Endothelial cell of umbilical vein (primary cell): ENCODE measurements at regions not wholly inside any gene's neighbourhood (a gene's known extent, or its start where the extent isn't known, plus 50 kb on each side); places are given as distances from the start of the nearest gene placed in this dataset.

Source experiments
- CTCF ChIP-seq, 2 donors: IDR thresholded peaks; 1 replicate in 1 of 2; 2 replicates in 1 of 2; pipeline ENCODE4 v1.5.1; 2011; ENCODE audit warnings: low read length in 2 of 2, mild to moderate bottlenecking in 2 of 2, moderate library complexity in 2 of 2, control low read depth in 1 of 2, inconsistent platforms in 1 of 2, low read depth in 1 of 2; ENCODE audit not compliant: insufficient read depth in 1 of 2; ENCODE audit errors: extremely low read depth in 1 of 2
- EZH2 ChIP-seq: IDR thresholded peaks from 2 replicates; pipeline ENCODE4 v1.6.1; 2012; ENCODE audit warnings: borderline replicate concordance, low read depth, mild to moderate bottlenecking, moderate library complexity, low read length, inconsistent platforms; ENCODE audit not compliant: severe bottlenecking
- FOS ChIP-seq: IDR thresholded peaks from 2 replicates; pipeline ENCODE4 v1.6.1; 2011; ENCODE audit warnings: mild to moderate bottlenecking, low read length, moderate library complexity, borderline replicate concordance; ENCODE audit not compliant: insufficient read depth
- GATA2 ChIP-seq: IDR thresholded peaks from 2 replicates; pipeline ENCODE4 v1.7.0; 2011; ENCODE audit warnings: low read depth, mild to moderate bottlenecking, moderate library complexity, mixed read lengths, low read length; ENCODE audit not compliant: insufficient read length, insufficient read depth
- JUN ChIP-seq: IDR thresholded peaks from 2 replicates; pipeline ENCODE4 v1.6.1; 2011; ENCODE audit warnings: borderline replicate concordance, low read depth; ENCODE audit not compliant: insufficient read length, insufficient read depth
- MYC ChIP-seq: IDR thresholded peaks from one replicate; pipeline ENCODE4 v1.6.1; 2011; ENCODE audit warnings: mild to moderate bottlenecking, low read depth, low read length
- POLR2A ChIP-seq: IDR thresholded peaks from 2 replicates; pipeline ENCODE4 v1.6.1; 2012; ENCODE audit warnings: low read depth, mild to moderate bottlenecking, control low read depth, low read length
- POLR2AphosphoS5 ChIP-seq: IDR thresholded peaks from 2 replicates; pipeline ENCODE4 v1.6.1; 2012; ENCODE audit warnings: low read depth, mild to moderate bottlenecking, control low read depth, low read length, moderate library complexity; ENCODE audit not compliant: insufficient read depth
- TF ChIP-seq, protein P1 (sequence below): IDR thresholded peaks from 2 replicates; pipeline ENCODE4 v1.6.1; 2011; ENCODE audit not compliant: insufficient read depth, insufficient read length

- TF ChIP-seq CTCF (IDR thresholded peaks at IDR 0.05; ENCODE audit: extremely low read depth in 1 of 2, insufficient read depth in 1 of 2, low read depth in 1 of 2, low read length in 2 of 2) (no peak), POLR2A (no peak), POLR2AphosphoS5 (no peak), MYC (no peak), GATA2 (no peak), FOS (peak; percentile 10), JUN (no peak), EZH2 (no peak)
- TF ChIP-seq, protein P1, sequence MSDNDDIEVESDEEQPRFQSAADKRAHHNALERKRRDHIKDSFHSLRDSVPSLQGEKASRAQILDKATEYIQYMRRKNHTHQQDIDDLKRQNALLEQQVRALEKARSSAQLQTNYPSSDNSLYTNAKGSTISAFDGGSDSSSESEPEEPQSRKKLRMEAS: no peak
Observed at GRCh38 chr12:20127413-20127812, 240.9 kb upstream of the PDE3A start.
